WTC11 (cell line): ENCODE measurements at regions not wholly inside any gene's neighbourhood (a gene's known extent, or its start where the extent isn't known, plus 50 kb on each side); places are given as distances from the start of the nearest gene placed in this dataset.
"Not testable (repeated sequence)": the region's sequence is repeated elsewhere in the genome, so short reads cannot be mapped to it uniquely, and the experiment has no call there.

Experiments used
- ATAC-seq: fragments of 200-7000 bp; cut with Tn5 transposase; 2 replicates; pipeline ENCODE4 v1.10.0; 2021; ENCODE audit warnings: mild to moderate bottlenecking, moderate library complexity
- CTCF ChIA-PET: fragments of 300-600 bp; sonication (Branson Sonifier 250); formaldehyde crosslinking; loops from one replicate; lab custom pipeline; 2021; ENCODE audit warnings: antibody characterized with exemption; lab: Charles Lee
- POLR2A ChIA-PET: fragments of 350-600 bp; sonication (Branson Sonifier 250); formaldehyde crosslinking; loops from one replicate; lab custom pipeline; 2021; ENCODE audit warnings: antibody characterized with exemption; lab: Charles Lee
- DNase-seq: peaks from one replicate; pipeline ENCODE4 v3.0.0; 2021; ENCODE audit warnings: low spot score
- H3K27ac Mint-ChIP-seq: 2 replicates; pipeline ENCODE4 v1.8.0; 2021; ENCODE audit warnings: mixed read lengths
- H3K27me3 Mint-ChIP-seq: 2 replicates; pipeline ENCODE4 v1.8.0; 2021; ENCODE audit warnings: low read depth, mild to moderate bottlenecking, moderate library complexity, mixed read lengths
- H3K36me3 Mint-ChIP-seq: 2 replicates; pipeline ENCODE4 v1.8.0; 2021; ENCODE audit warnings: mixed read lengths
- H3K4me1 Mint-ChIP-seq: 2 replicates; pipeline ENCODE4 v1.8.0; 2022; ENCODE audit warnings: mixed read lengths
- H3K4me3 Mint-ChIP-seq: 2 replicates; pipeline ENCODE4 v1.8.0; 2021; ENCODE audit warnings: mild to moderate bottlenecking, moderate library complexity, mixed read lengths
- H3K9me3 Mint-ChIP-seq: 2 replicates; pipeline ENCODE4 v1.8.0; 2021; ENCODE audit warnings: mixed read lengths
- PRRX2 ChIP-seq: fragments of 250-450 bp; sonication (Bioruptor Pico); IDR thresholded peaks from 2 replicates; pipeline ENCODE4 v1.8.0; 2021; ENCODE audit warnings: mild to moderate bottlenecking
- TF ChIP-seq, protein P1 (sequence below): sonication (generic); formaldehyde crosslinking; IDR thresholded peaks from 2 replicates; pipeline ENCODE4 v1.8.1; 2023; ENCODE audit warnings: mild to moderate bottlenecking, missing genetic modification reagents, borderline replicate concordance
- TF ChIP-seq, protein P2 (sequence below): fragments of 250-450 bp; sonication (Bioruptor Pico); IDR thresholded peaks from 2 replicates; pipeline ENCODE4 v1.9.0; 2021; ENCODE audit warnings: mild to moderate bottlenecking
- TF ChIP-seq, protein P3 (sequence below): fragments of 250-450 bp; sonication (Bioruptor Pico); conservative IDR thresholded peaks from 2 replicates; pipeline ENCODE4 v1.9.0; 2021; ENCODE audit warnings: mild to moderate bottlenecking
- TF ChIP-seq, protein P4 (sequence below): fragments of 250-450 bp; sonication (Bioruptor Pico); IDR thresholded peaks from 2 replicates; pipeline ENCODE4 v1.9.0; 2021; ENCODE audit warnings: mild to moderate bottlenecking
- TF ChIP-seq, protein P5 (sequence below): fragments of 250-450 bp; sonication (Bioruptor Pico); IDR thresholded peaks from 2 replicates; pipeline ENCODE4 v1.9.0; 2021; ENCODE audit warnings: mild to moderate bottlenecking, borderline replicate concordance

DNA sequence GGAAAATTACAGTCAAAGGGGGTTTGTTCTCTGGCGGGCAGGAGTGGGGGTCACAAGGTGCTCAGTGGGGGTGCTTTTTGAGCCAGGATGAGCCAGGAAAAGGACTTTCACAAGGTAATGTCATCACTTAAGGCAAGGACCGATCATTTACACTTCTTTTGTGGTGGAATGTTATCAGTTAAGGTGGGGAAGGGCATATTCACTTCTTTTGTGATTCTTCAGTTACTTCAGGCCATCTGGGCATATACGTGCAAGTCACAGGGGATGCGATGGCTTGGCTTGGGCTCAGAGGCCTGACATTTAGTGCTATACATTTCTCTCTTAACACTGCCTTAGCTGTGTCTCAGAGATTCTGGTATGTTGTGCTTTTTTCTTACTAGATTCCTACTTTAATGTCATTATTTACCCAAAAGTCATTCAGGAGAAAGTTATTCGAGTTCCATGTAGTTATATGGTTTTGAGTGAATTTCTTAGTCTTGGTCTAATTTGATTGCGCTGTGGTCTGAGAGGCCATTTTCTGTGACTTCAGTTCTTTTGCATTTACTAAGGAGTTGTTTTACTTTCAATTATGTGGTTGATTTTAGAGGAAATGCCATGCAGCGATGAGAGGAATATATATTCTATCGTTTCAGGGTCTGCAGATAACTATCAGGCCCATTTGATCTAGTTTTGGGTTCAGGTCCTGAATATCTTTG lies 416.2 kb upstream of the EPHA7 start:
- peak overlapping the region; percentile 100 for H3K4me3 Mint-ChIP-seq
- H3K4me1 Mint-ChIP-seq, result peaks cover 45% of the 10 kb centered on the region
- POLR2A ChIA-PET, DNase-seq, CTCF ChIA-PET, H3K27me3 Mint-ChIP-seq: not testable (repeated sequence)
- H3K36me3 Mint-ChIP-seq, result peaks cover 49% of the 10 kb centered on the region
- TF ChIP-seq, protein P1, sequence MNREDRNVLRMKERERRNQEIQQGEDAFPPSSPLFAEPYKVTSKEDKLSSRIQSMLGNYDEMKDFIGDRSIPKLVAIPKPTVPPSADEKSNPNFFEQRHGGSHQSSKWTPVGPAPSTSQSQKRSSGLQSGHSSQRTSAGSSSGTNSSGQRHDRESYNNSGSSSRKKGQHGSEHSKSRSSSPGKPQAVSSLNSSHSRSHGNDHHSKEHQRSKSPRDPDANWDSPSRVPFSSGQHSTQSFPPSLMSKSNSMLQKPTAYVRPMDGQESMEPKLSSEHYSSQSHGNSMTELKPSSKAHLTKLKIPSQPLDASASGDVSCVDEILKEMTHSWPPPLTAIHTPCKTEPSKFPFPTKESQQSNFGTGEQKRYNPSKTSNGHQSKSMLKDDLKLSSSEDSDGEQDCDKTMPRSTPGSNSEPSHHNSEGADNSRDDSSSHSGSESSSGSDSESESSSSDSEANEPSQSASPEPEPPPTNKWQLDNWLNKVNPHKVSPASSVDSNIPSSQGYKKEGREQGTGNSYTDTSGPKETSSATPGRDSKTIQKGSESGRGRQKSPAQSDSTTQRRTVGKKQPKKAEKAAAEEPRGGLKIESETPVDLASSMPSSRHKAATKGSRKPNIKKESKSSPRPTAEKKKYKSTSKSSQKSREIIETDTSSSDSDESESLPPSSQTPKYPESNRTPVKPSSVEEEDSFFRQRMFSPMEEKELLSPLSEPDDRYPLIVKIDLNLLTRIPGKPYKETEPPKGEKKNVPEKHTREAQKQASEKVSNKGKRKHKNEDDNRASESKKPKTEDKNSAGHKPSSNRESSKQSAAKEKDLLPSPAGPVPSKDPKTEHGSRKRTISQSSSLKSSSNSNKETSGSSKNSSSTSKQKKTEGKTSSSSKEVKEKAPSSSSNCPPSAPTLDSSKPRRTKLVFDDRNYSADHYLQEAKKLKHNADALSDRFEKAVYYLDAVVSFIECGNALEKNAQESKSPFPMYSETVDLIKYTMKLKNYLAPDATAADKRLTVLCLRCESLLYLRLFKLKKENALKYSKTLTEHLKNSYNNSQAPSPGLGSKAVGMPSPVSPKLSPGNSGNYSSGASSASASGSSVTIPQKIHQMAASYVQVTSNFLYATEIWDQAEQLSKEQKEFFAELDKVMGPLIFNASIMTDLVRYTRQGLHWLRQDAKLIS (CRISPR knock-in tag), result peak; percentile 42; the same call in 1 of the 2 replicates
- peaks cover 11% of the 10 kb centered on the region for H3K9me3 Mint-ChIP-seq
- ATAC-seq, result peak; percentile 87
- H3K27ac Mint-ChIP-seq, result peak overlapping the region; percentile 100

DNA sequence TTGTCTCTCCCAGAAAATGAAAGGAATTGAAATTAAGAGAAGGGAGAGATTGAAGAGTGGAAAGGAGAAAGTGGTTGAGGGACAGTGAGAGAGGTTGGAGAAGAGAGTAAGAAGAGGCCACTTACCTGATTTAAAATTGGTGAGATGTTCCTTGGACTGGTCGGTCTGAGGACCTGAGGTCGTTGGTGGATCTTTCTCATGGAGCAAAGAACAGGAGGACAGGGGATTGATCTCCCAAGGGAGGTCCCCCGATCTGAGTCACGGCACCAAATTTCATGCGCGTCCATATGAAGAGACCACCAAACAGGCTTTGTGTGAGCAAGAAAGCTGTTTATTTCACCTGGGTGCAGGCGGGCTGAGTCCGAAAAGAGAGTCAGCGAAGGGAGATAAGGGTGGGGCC lies 415.7 kb upstream of the EPHA7 start:
- ATAC-seq, CTCF ChIA-PET, H3K27me3 Mint-ChIP-seq, DNase-seq, POLR2A ChIA-PET: not testable (repeated sequence)
- peaks cover 11% of the 10 kb centered on the region for H3K9me3 Mint-ChIP-seq
- peaks cover 47% of the 10 kb centered on the region for H3K4me1 Mint-ChIP-seq
- H3K27ac Mint-ChIP-seq, result peak overlapping the region; percentile 100
- peaks cover 52% of the 10 kb centered on the region for H3K36me3 Mint-ChIP-seq
- H3K4me3 Mint-ChIP-seq, result peak overlapping the region; percentile 100

DNA sequence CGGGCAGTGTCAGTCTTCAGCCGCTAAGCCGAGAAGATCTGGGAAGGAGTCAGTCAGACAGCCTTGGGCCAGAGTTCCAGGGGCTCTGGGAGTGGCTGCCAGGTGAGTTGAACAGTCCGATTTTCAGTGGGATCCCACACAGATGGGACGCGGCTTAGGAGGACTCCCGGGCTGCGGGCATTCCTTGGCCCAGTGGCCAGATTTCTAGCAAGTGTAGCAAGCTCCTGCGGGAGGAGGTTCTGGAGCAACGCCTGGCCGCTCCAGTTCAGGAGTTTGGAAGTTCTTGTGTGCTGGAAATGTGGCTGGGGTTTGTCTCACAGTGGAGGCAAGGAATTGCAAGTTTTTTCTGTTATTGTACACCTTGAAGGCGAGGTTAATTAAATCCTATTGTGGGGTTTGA lies 414.0 kb upstream of the EPHA7 start:
- H3K27ac Mint-ChIP-seq, result peak overlapping the region; percentile 100
- CTCF ChIA-PET, POLR2A ChIA-PET, DNase-seq, ATAC-seq, H3K27me3 Mint-ChIP-seq: not testable (repeated sequence)
- peaks cover 56% of the 10 kb centered on the region for H3K4me1 Mint-ChIP-seq
- H3K36me3 Mint-ChIP-seq, result peaks cover 68% of the 10 kb centered on the region
- peak overlapping the region; percentile 100 for H3K4me3 Mint-ChIP-seq
- peaks cover 11% of the 10 kb centered on the region for H3K9me3 Mint-ChIP-seq

DNA sequence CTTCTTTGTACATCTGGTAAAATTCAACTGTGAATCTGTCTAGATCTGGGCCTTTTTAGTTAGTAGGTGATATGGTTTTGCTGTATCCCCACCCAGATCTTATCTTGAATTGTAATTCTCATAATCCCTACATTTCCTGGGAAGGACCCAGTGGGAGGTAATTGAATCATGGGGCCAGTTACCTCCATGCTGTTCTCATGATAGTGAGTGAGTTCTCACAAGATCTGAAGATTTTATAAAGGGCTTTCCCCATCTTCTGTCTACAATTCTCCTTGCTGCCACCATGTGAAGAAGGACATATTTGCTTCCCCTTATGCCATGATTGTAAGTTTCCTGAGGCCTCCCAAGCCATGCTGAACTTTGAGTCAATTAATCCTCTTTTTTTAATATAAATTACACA lies 410.4 kb upstream of the EPHA7 start:
- Mint-ChIP-seq H3K27ac (peak overlapping the region; percentile 96), H3K36me3 (peaks cover 65% of the 10 kb centered on the region), H3K4me3 (peak overlapping the region; percentile 89), H3K4me1 (peaks cover 48% of the 10 kb centered on the region)
- H3K27me3 Mint-ChIP-seq, DNase-seq, H3K9me3 Mint-ChIP-seq, ATAC-seq, CTCF ChIA-PET: not testable (repeated sequence)
- POLR2A ChIA-PET, result interaction anchor here (0.9 kb wide), 1 partner anchor 28 kb away, joined by 3 read pairs; no protein-coding TSS in a partner anchor
- 0 out of 2 replicates have a peak, but pooled peaks have one; percentile 41 for TF ChIP-seq PRRX2 (CRISPR knock-in tag)
- TF ChIP-seq, protein P2, sequence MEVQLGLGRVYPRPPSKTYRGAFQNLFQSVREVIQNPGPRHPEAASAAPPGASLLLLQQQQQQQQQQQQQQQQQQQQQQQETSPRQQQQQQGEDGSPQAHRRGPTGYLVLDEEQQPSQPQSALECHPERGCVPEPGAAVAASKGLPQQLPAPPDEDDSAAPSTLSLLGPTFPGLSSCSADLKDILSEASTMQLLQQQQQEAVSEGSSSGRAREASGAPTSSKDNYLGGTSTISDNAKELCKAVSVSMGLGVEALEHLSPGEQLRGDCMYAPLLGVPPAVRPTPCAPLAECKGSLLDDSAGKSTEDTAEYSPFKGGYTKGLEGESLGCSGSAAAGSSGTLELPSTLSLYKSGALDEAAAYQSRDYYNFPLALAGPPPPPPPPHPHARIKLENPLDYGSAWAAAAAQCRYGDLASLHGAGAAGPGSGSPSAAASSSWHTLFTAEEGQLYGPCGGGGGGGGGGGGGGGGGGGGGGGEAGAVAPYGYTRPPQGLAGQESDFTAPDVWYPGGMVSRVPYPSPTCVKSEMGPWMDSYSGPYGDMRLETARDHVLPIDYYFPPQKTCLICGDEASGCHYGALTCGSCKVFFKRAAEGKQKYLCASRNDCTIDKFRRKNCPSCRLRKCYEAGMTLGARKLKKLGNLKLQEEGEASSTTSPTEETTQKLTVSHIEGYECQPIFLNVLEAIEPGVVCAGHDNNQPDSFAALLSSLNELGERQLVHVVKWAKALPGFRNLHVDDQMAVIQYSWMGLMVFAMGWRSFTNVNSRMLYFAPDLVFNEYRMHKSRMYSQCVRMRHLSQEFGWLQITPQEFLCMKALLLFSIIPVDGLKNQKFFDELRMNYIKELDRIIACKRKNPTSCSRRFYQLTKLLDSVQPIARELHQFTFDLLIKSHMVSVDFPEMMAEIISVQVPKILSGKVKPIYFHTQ (CRISPR knock-in tag), result peak; percentile 50; the same call in 1 of the 2 replicates
- TF ChIP-seq, protein P3, sequence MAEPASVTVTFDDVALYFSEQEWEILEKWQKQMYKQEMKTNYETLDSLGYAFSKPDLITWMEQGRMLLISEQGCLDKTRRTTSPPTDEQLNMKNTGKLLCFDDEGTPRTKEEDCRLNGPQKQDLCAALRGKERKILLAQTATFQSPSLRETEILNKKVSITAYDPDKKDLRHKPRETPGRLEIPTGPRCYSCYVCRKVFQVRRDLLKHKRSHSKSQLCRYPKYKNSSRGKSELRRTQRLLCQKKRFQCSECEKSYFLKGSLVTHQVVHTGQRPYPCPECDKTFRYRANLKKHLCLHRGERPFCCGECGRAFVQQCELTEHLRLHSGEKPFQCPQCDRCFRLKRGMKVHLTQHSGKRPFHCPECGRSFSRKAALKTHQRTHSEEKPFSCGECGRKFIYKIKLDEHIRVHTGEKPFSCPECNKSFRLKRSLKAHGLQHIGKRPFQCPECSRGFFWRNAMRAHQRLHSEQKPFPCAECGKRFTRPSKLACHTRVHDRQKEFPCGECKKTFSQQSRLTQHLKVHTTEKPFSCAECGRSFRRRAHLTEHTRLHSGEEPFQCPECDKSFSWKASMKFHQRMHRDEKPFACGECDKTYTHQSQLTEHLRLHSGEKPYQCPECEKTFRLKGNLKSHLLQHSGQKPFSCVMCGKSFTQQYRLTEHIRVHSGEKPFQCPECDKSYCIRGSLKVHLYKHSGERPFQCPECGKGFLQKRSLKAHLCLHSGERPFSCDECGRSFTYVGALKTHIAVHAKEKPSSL (CRISPR knock-in tag), result peak; percentile 63; the same call in 1 of the 2 replicates
- TF ChIP-seq, protein P4, sequence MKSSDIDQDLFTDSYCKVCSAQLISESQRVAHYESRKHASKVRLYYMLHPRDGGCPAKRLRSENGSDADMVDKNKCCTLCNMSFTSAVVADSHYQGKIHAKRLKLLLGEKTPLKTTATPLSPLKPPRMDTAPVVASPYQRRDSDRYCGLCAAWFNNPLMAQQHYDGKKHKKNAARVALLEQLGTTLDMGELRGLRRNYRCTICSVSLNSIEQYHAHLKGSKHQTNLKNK (CRISPR knock-in tag), result peak; percentile 7; the same call in 1 of the 2 replicates
- TF ChIP-seq, protein P5, sequence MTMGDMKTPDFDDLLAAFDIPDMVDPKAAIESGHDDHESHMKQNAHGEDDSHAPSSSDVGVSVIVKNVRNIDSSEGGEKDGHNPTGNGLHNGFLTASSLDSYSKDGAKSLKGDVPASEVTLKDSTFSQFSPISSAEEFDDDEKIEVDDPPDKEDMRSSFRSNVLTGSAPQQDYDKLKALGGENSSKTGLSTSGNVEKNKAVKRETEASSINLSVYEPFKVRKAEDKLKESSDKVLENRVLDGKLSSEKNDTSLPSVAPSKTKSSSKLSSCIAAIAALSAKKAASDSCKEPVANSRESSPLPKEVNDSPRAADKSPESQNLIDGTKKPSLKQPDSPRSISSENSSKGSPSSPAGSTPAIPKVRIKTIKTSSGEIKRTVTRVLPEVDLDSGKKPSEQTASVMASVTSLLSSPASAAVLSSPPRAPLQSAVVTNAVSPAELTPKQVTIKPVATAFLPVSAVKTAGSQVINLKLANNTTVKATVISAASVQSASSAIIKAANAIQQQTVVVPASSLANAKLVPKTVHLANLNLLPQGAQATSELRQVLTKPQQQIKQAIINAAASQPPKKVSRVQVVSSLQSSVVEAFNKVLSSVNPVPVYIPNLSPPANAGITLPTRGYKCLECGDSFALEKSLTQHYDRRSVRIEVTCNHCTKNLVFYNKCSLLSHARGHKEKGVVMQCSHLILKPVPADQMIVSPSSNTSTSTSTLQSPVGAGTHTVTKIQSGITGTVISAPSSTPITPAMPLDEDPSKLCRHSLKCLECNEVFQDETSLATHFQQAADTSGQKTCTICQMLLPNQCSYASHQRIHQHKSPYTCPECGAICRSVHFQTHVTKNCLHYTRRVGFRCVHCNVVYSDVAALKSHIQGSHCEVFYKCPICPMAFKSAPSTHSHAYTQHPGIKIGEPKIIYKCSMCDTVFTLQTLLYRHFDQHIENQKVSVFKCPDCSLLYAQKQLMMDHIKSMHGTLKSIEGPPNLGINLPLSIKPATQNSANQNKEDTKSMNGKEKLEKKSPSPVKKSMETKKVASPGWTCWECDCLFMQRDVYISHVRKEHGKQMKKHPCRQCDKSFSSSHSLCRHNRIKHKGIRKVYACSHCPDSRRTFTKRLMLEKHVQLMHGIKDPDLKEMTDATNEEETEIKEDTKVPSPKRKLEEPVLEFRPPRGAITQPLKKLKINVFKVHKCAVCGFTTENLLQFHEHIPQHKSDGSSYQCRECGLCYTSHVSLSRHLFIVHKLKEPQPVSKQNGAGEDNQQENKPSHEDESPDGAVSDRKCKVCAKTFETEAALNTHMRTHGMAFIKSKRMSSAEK (CRISPR knock-in tag), result 0 out of 2 replicates have a peak, but pooled peaks have one; percentile 20
